ENCODE measurements at regions not wholly inside any gene's neighbourhood (a gene's known extent, or its start where the extent isn't known, plus 50 kb on each side); places are given as distances from the start of the nearest gene placed in this dataset.
"Not testable (repeated sequence)": the region's sequence is repeated elsewhere in the genome, so short reads cannot be mapped to it uniquely, and the experiment has no call there.

DNA sequence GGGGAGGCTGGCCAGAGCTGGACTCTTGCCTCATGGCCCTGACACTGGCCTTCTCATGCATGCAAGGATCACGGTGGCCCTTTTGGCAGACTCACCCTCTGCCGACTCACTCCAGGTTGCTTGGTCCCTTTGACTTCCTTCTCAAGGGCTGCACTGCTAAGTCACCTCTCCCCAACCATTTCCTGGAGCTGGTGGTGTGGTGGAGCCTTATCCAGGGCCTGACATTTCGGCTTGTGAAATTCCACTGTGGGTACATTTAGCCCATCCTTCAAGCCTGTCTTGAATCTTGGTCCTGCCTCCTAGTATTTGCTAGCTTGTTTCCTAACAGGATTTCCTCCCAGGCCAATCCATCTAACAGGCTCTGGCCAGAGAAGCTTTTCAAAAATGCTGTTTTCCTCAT, 52.6 kb upstream of the JUN start:
- peak; percentile 26 for DNase-seq (ENCODE audit: low read depth)

DNA sequence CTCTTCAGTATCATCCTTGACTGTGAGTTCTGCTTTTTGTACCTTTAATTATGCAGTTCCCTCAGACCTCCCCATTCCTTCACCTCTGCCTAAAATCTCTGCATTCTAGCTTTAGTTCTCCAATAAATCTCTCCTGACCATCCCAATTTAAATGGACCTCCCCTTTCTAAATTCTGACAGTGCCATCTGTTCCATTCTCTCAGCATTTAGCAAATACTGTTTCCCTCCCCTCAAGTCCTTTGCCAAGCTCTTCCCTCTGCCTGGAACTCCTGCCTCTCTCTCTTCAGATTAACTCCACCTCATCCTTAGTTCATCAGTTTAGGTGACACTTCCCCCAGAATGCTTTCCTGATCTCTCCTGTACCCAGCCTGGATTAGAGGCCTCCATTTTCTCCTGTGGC, 54.0 kb upstream of the JUN start:
- DNase-seq (ENCODE audit: low read depth): no peak

DNA sequence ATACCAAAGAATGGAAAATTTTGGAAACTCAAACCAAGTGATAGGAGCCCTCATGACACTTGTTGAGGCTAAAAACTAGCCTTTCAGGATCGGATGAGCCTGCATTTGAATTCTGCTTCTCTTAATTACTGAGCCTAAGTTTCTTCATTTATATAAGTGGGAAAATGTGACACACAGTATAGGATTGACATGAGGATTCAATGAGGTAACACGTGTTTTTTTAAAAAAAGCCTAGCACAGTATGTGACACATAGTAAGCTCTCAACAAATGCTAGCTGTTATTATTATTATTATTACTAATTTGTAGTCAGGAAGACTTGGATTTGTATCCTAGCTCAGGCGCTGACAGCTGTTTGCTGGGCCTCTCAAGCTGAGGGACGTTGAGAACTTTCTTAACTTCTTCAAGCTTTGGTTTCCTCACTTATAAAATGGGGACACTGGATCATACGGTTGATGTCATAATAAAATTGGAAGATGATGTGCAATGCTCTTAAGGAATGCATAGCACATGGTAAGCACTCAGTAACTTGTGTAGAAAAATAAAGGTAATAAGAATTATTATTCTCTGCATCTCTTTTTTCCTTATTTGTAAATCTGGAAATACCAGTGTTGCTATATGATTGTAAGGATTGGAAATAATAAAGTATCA, 55.4 kb upstream of the JUN start:
- no peak for DNase-seq (ENCODE audit: low read depth)

DNA sequence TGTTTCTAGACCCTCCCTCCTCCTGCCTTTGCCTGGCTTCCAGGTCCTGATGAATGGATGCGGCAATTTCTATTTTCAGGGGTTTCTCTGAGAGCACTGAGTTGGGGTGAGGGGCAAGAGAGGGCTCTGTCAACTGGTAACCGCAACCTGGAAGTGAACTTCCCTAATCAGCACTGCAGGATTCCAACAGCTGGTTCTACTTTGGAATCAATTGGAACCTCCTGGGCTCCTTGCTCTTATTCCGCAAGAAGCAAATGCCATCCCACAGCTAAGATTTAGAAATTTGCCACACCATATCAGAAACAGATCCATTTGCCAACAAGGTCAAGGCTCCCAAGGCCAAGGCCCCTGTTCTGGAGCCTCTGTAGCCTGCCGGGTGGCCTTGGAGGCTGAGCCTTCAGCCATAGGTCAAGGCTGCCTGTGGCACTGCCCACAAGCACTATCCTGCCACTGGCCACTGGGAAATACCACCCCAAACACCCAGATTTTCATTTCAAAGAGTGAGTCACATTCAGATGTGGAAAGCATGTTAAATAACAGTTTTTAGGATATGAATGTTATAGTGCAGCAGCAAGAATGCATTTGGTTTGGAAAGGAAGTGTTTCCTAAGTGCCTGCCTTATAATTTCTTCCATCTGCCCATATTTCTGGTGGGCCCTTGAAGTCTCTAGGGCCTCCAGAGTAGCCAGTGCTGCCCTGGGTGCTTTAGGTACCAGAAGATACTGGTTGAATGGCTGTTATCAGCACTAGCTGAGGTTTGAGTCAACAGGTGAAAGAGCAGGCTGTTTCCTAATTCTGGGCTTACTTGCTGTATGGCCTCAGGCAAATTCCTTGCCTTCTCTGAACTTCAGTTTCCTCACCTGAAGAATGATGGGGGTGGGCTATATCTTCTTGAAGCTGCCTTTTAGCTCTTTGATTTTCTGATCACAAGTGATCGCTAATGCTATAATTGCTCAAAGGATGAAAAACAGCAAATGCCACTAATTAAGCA, 56.3 kb upstream of the JUN start:
- peak; percentile 89 for DNase-seq (ENCODE audit: low read depth)

DNA sequence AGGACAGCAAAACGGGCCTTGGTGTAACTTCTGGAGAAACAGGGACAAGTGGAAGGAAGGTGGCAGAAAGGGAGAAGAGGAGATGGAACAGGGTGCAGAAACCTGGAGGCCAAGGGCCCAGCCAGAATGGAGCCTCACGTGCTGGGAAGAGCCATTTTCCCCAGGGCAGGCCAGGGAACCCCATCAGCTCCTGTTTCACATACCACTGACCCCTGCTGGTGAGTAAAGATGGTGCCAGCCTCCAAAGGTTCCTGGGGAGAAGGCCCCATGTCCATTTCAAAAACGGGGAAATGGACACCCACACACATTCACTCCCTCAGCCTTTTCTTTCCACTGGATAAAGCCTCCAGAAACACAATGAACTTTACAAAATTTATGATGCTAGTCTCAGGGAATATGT, 57.6 kb upstream of the JUN start:
- DNase-seq (ENCODE audit: low read depth): peak; percentile 45

DNA sequence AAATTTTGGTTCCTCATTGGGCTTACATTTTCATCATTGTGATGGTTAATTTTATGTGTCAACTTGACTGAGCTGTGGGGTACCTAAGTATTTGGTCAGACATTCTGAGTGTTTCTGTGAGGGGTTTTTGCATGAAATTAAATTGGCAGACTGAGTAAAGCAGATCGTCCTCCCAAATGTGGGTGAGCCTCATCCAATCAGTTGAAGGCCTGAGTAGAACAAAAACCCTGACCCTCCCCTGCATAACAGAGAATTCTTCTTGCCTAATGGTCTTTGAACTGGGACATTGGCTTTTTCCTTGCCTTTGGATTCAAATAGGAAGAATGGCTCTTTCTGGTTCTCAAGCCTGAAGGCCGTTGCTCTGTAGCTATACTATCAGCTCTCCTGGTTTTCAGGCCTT, 59.1 kb upstream of the JUN start:
- DNase-seq (ENCODE audit: low read depth): no peak

DNA sequence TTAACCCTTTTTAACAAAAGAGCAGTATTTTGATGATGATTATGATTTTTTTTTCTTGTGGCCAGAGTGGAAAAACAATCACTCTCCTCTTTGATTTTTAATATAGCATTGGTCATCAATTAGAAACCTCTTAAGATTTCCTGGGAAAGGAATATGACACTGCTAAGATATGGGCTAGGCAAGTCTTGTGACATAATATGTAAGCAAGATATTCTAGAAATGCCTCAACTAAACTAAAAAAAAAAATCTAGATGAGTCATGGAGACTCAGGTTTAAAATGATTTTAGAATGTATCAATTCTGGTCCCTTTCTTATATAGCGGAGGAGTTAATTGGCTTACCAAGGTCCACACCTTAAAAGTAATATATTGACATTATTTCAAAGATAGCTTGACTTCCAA, 60.3 kb upstream of the JUN start:
- no peak for DNase-seq (ENCODE audit: low read depth)

DNA sequence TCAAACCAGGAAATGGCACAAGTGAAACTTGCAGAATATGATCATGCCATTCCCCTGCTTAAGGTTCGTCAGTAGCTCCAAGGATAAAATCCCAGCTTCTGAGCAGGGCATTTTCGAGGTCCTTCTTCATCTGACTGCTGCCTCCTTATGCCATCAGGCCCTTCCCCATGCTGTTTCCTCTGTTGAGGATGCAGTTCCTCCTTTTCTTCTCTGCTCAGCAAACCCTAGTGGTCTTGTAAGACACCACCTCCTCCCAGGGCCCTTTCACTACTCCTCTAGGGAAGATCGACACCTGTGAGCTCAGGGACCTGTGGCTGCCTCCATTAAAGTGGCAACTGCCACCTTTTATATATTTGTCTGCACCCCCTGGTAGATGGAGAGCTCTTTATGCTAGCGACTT, 62.1 kb upstream of the JUN start:
- no peak for DNase-seq (ENCODE audit: low read depth)

DNA sequence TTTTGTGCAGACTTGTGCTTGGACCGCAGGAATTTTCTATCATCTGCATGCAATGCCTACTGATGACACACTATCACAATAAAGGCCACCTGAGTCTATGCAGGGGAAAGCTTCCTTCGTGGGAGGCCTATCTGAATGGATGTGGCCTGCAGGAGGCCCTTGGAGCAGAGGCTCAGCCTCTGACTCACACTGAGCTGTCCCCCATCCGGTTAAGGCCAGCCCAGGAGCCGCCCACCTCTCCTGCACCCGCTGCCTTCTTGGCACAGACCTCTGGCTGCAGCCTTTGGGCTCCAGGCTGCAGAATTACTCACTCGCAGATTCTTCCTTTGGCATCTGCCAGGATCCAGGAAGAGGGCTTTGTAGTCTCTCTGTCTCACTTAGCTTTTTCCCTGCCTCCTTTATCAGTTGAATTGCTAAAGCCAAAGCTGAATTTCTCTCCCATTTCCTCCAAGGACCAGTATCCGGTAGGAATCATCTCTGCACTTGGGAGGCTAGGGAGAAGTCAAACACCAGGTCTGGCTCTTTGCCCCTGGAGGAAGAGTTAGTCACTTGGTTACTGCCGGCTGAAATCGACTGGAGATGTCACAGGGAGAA, 65.1 kb upstream of the JUN start:
- DNase-seq (ENCODE audit: low read depth): peak; percentile 100

DNA sequence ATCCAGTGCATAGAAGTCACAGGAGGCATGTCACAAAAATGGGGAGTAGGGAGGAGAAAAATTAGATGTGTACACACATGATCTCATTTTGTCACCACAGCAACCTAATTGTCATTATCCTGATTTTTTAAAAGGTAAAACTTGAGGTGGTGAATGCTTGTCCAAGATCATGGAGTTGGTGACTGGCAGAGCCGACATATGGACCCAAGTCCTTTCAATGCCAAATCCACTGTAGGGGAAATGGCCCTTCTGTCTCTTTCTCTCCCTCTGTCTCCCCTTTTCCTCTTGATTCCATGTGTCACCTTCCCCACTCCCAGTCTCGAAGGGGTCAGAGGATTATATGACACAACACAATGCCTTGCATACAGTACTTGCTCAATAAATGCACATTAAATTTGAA, 65.7 kb upstream of the JUN start:
- DNase-seq (ENCODE audit: low read depth): no peak

DNA sequence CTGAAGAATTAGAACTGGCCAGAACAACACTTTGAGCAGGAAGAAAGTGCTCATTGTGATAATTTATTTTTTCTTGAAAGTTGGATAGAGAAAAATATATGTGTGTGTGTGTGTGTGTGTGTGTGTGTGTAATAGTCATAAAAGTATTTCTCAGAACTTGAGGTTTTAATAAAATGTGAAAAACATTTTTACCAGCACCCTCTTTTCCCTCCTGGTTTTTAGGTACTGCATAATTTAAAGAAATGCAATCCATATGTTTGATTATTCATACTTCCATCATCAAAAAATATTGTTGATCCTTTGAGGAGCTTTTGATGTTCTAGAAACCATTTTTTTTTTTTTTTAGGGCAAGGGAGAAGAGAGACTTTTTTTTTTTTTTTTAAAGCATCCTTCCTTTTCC, 66.8 kb upstream of the JUN start:
- DNase-seq (ENCODE audit: low read depth): no peak

DNA sequence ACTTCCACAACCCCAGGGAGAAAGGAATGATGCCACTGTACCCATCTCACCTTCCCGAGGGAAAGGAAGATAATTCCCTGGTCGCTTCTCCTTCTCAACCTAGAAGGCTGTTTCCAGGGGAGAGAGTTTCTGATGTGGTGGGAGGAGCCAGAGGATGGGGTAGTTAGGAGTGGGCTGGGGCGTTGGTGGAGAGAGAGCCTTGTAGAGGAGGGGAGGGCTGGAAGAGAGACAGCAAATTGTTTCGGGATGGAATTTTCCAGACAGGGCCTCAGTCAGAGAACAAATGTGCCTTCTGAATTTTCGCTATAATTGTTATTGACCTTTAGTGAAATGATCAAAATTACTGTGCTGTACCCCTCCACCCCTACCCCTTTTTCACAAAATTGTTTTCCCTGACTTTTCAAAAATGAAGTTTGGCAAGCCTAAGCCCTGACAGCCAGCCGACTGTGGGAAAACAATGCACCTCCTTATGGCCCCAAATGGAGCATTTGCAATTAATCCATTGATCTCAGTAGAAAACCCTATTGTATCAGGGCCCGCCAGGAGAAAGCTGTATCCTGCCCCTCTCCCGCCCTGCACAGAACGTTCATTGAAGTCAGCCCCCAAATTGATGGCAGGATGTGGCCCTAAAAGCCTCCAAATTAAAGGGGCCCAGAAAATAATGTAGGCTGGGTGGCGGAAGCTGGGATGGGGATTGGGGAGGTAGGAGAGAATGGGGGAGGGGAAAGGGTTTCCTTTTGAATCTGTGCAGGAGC, 69.1 kb upstream of the JUN start:
- DNase-seq (ENCODE audit: low read depth): no peak

DNA sequence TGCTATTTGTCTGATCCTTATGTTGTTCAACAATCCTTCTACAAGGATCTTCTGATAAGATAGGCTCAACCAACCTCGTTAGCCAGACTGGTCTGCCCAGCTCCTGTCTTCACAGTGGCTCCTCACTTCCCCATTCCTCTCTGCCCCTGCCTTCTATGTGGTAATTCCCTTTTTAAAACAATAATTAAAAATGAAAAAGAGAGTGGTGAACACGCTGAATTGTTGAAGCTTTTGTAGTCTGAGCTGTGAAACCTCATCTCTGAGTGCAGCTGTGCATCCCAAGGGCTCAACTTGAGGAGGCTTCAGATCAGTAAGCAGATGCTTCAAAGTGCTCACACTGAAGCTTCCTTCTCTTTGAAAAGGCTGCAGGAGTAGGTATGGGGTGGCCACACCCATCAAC, 70.7 kb upstream of the JUN start:
- DNase-seq (ENCODE audit: low read depth): no peak

DNA sequence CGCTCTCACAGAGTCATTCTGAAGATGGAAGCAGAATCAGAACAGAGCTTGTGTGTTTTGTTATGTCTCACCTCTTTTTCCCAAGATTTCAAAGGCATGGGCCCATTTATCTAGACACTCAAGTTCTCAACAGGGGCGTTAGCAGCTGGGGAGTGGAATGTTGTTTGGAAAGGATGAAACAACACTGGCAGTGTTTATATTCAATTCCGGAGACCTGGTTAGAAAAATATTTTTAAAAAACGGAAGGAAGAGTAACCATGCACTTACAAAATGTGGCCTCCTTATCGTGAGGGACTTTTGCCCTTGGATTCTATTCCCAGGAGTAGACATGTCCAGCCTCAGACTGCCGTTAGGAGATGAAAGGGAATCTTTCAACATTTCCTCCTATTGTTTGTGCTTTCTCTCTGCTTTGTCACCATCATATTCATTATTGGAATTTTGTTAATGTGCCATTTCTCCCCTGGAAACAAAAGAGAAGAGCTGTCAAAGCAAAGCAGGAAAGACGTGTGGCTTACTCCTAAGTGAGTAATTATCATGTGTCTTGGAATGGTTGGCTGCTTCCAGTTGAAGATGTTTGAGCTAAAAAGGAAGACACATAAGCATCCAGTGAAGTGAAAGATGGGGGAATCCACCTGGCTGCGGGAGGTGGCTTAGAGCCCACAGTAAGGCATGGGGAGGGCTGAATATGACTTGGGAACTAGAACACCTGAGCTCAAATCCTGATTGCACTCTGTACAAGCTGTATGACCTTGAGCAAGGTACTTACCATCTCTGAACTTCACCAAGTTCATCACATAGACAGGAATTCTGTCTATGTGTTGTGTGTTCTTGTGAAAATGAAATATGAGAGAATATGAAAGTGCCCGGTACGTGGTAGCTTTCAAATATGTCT, 71.7 kb upstream of the JUN start:
- DNase-seq (ENCODE audit: low read depth): no peak

DNA sequence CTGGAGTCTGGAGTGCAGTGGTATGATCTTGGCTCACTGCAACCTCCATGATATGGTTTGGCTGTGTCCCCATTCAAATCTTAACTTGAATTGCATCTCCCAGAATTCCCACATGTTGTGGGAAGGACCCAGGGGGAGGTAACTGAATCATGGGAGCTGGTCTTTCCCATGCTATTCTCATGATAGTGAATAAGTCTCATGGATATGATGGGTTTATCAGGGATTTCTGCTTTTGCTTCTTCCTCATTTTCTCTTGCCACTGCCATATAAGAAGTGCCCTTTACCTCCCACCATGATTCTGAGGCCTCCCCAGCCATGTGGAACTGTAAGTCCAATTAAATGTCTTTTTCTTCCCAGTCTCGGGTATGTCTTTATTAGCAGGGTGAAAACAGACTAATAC, 72.4 kb upstream of the JUN start:
- not testable (repeated sequence) for DNase-seq (ENCODE audit: low read depth)

DNA sequence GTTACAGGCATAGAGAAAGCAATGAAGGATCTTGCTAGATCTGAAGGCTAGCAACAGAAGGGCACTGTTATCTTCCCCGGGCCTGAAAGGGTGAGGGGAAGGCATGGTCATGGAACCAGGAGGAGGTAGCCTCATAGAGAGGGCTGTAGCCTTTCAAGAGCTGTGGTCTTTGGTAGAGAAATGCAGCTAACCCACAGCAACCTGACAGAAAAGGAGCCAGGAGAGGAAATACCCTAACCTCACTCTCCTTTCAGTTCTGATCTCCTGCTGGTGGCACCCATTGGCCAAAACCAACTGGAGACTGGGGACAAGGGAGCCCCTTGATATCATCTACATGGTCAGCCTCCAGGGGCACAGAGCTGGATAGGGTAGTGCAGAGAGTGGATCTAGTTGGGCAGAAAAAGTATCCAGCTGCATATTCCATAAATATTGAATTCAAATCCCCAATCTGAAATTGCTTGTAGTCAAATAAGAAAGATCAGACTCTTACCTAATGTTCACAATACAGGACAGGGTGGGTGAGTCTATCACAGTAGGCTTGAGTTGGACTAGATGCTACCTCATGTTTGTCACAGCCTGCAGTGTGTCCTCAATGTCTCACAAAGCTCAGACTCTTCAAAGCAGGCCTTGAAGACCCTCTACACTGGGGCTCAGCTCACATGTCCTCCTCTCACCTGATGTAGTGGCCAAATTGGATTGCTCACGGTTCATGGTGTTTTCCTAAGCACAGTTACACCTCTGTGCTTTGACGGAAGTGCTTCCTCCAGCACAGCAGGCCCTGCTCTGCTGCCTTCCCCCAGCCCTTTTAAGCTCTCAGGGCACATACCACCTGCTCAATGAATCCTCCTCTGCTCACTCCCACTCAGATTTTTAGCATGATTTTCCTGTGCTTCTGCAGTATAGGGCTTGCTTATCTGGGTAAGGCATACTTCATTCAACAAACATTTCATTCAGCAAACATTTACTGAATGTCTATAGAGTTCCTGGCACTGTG, 74.1 kb upstream of the JUN start:
- DNase-seq (ENCODE audit: low read depth): no peak

DNA sequence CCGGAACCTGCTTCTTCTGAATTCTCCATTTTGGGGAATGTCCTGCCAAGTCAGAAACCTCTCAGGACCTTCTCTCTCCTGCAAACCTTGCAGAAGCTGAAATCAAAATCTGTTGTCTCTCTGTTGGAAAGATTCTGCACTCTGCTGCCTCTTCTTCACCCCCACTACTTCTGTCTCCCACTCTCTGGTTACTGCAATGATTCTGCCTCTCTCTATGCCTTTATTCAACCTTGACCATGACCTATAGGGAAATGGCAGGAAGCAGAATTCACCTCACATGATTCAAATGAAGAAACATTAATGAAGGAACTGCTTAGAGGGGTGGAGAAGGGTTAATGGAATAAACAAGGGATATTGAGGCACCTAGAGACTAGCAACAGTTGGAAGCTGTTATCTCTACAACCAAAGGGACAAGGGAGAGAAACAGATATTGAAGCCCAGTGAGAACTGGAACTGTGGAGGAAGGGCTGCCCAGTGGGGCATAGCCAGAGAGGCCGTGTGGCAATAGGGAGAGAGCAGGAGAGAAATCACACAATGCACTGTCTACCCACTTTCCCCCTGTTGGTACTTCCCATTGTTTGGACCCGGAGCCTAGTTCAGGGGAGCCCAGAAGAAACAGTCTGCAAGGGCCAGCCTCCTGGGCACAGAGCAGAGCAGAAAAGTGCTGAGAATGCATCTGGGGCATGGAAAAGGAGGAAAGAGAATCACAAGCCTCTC, 76.1 kb upstream of the JUN start:
- no peak for DNase-seq (ENCODE audit: low read depth)

DNA sequence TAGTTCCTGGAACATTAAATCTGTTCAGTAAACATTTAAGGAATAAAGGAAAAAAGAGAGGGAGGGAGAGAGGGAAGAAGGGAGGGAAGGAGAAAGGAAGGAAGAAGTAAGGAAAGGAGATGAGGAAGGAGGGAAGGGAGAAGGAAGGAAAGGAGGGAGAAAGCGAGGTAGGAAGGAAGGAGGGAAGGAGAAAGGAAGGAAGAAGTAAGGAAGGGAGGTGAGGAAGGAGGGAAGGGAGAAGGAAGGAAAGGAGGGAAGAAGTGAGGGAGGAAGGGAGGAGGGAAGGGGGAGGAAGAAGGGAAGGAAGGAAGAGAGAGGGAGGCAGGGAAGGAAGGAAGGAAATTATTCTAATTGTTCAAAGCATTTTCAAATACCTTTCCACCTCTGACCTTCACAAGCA, 77.2 kb upstream of the JUN start:
- DNase-seq (ENCODE audit: low read depth): no peak

DNA sequence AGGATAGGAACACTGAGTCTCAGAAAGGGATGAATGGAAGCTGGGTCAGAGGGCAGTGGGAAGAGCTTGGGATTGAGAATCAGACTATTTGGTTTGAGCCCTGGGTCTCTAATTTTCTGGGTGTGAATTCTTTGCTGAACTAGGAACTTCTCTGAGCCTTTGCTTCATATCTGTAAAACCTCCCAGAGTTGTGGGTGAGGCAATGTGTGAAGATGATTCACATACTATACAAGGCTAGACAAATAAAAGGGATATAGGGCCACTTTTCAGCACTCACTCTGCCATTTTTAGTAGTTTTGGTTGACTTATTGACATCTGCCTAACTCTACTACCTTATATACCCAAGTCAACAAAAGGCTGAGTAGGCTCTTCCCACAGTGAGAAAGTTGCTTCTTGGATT, 77.7 kb upstream of the JUN start:
- DNase-seq (ENCODE audit: low read depth): no peak
